Astrocyte (in vitro differentiated cells and primary cell): ENCODE measurements at regions not wholly inside any gene's neighbourhood (a gene's known extent, or its start where the extent isn't known, plus 50 kb on each side); places are given as distances from the start of the nearest gene placed in this dataset.

Experiments
- DNase-seq: peaks from one replicate; pipeline ENCODE4 v3.0.0-alpha.2; 2010; ENCODE audit warnings: low read depth
- FAIRE-seq: peaks from 2 replicates; lab custom pipeline; 2011; peaks lifted over from hg19 to GRCh38; lab: Jason Lieb, UNC
- H2AFZ ChIP-seq: 2 replicates; pipeline ENCODE4 v1.6.0; 2012; ENCODE audit warnings: low read depth, low read length, inconsistent platforms
- H3K27ac ChIP-seq: 2 replicates; pipeline ENCODE4 v1.5.1; 2011; ENCODE audit warnings: low read depth, low read length, inconsistent platforms
- H3K27me3 ChIP-seq: 2 replicates; pipeline ENCODE4 v1.6.0; 2011; ENCODE audit warnings: low read length, inconsistent platforms; ENCODE audit not compliant: insufficient read depth
- H3K36me3 ChIP-seq: 2 replicates; pipeline ENCODE4 v1.5.1; 2011; ENCODE audit warnings: low read length, inconsistent platforms; ENCODE audit not compliant: insufficient read depth
- H3K4me1 ChIP-seq: 2 replicates; pipeline ENCODE4 v1.5.1; 2011; ENCODE audit warnings: low read length, inconsistent platforms; ENCODE audit not compliant: insufficient read depth
- H3K4me2 ChIP-seq: 2 replicates; pipeline ENCODE4 v1.6.0; 2012; ENCODE audit warnings: low read length, inconsistent platforms
- H3K4me3 ChIP-seq: 2 replicates; pipeline ENCODE4 v1.5.1; 2011; ENCODE audit warnings: low read depth, mild to moderate bottlenecking, low read length, inconsistent platforms; ENCODE audit not compliant: insufficient read depth
- H3K79me2 ChIP-seq: 2 replicates; pipeline ENCODE4 v1.6.0; 2012; ENCODE audit warnings: mild to moderate bottlenecking, low read length, inconsistent platforms; ENCODE audit not compliant: insufficient read depth
- H3K9ac ChIP-seq: 2 replicates; pipeline ENCODE4 v1.6.0; 2012; ENCODE audit warnings: mild to moderate bottlenecking, low read length, inconsistent platforms
- H3K9me3 ChIP-seq: 2 replicates; pipeline ENCODE4 v1.5.1; 2012; ENCODE audit warnings: low read depth, mild to moderate bottlenecking, low read length, inconsistent platforms; ENCODE audit not compliant: insufficient read depth
- H4K20me1 ChIP-seq: 2 replicates; pipeline ENCODE4 v1.6.0; 2012; ENCODE audit warnings: low read length, inconsistent platforms; ENCODE audit not compliant: insufficient read depth
- H3K27ac Mint-ChIP-seq: one replicate; pipeline ENCODE4 v1.8.0; 2021; ENCODE audit warnings: mild to moderate bottlenecking, mixed read lengths; ENCODE audit not compliant: unreplicated experiment
- H3K27me3 Mint-ChIP-seq: one replicate; pipeline ENCODE4 v1.8.0; 2021; ENCODE audit warnings: low read depth, mixed read lengths; ENCODE audit not compliant: unreplicated experiment
- H3K36me3 Mint-ChIP-seq: one replicate; pipeline ENCODE4 v1.8.0; 2021; ENCODE audit warnings: low read depth, mixed read lengths; ENCODE audit not compliant: unreplicated experiment
- H3K4me1 Mint-ChIP-seq: one replicate; pipeline ENCODE4 v1.8.0; 2021; ENCODE audit warnings: low read depth, mixed read lengths; ENCODE audit not compliant: unreplicated experiment
- H3K4me3 Mint-ChIP-seq: one replicate; pipeline ENCODE4 v1.8.0; 2021; ENCODE audit warnings: mild to moderate bottlenecking, moderate library complexity, mixed read lengths; ENCODE audit not compliant: unreplicated experiment
- H3K9me3 Mint-ChIP-seq: one replicate; pipeline ENCODE4 v1.8.0; 2021; ENCODE audit warnings: mild to moderate bottlenecking, mixed read lengths; ENCODE audit not compliant: unreplicated experiment
- EZH2 ChIP-seq: IDR thresholded peaks from 2 replicates; pipeline ENCODE4 v1.6.1; 2012; ENCODE audit warnings: mild to moderate bottlenecking, low read length, inconsistent platforms; ENCODE audit not compliant: insufficient read depth
- TF ChIP-seq, protein P1 (sequence below): IDR thresholded peaks from 2 replicates; pipeline ENCODE4 v1.5.1; 2011; ENCODE audit warnings: low read depth, mild to moderate bottlenecking, inconsistent platforms, low read length, moderate library complexity; ENCODE audit not compliant: insufficient read depth

DNA sequence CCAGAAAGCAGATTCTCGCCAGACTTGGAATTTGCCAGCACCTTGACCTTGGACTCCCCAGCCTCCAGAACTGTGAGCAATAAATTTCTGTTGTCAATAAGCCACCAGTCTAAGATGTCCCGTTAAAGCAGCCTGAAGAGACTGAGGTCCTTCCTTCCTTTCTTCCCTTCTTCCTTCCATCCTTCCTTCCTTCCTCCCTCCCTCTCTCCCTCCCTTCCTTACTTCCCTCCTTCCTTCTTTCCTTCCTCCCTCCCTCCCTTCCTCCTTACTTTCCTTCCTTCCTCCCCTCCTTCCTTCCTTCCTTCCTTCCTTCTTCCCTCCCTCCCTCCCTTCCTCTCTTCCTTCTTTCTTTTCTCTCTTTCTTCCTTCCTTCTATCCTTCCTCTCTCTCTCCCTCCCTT is 66.4 kb downstream of the NPTX2 start:
- no peaks in the 10 kb centered on the region for H3K4me1 Mint-ChIP-seq
- no peak overlapping the region for H3K4me3 ChIP-seq

DNA sequence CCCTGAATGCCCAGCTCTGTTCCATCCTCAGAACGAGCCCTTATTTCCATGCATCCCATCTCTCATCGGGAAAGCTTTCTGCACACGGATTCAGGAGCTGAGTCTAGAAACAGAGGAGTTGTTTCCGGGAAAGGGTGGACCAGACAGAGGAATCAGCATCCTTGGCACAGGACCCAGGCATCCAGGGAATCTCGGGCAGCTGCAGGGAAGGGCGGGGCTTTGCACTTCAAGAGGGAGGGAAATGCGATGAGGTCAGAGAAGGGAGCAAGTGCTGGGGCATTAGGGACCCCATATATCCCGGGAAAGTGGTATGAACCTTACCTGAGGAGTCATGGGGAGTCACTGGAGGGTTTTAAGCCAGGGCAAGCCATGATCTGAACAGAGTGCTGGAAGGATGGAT is 68.5 kb downstream of the NPTX2 start:
- H3K4me1 Mint-ChIP-seq, result no peaks in the 10 kb centered on the region
- no peak for FAIRE-seq
- peaks cover 41% of the 10 kb centered on the region for H3K27me3 Mint-ChIP-seq
- peaks cover 21% of the 10 kb centered on the region for H3K9me3 Mint-ChIP-seq
- no peak overlapping the region for H3K4me3 Mint-ChIP-seq
- Histone ChIP-seq H3K79me2 (no peaks in the 10 kb centered on the region), H2AFZ (no peak overlapping the region), H3K36me3 (no peaks in the 10 kb centered on the region), H3K9me3 (no peaks in the 10 kb centered on the region), H3K4me3 (no peak overlapping the region), H4K20me1 (no peaks in the 10 kb centered on the region), H3K4me2 (no peak overlapping the region), H3K4me1 (no peaks in the 10 kb centered on the region), H3K9ac (no peak overlapping the region), H3K27me3 (no peaks in the 10 kb centered on the region), H3K27ac (no peak overlapping the region)
- H3K36me3 Mint-ChIP-seq, result no peaks in the 10 kb centered on the region
- no peak overlapping the region for H3K27ac Mint-ChIP-seq
- TF ChIP-seq, protein P1, sequence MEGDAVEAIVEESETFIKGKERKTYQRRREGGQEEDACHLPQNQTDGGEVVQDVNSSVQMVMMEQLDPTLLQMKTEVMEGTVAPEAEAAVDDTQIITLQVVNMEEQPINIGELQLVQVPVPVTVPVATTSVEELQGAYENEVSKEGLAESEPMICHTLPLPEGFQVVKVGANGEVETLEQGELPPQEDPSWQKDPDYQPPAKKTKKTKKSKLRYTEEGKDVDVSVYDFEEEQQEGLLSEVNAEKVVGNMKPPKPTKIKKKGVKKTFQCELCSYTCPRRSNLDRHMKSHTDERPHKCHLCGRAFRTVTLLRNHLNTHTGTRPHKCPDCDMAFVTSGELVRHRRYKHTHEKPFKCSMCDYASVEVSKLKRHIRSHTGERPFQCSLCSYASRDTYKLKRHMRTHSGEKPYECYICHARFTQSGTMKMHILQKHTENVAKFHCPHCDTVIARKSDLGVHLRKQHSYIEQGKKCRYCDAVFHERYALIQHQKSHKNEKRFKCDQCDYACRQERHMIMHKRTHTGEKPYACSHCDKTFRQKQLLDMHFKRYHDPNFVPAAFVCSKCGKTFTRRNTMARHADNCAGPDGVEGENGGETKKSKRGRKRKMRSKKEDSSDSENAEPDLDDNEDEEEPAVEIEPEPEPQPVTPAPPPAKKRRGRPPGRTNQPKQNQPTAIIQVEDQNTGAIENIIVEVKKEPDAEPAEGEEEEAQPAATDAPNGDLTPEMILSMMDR, result no peak
- TF ChIP-seq EZH2, result no peak
- DNase-seq, result no peak

More for the DNA sequence above, 66.4 kb downstream of the NPTX2 start:
- H3K9me3 Mint-ChIP-seq, result peaks cover 17% of the 10 kb centered on the region
- Histone ChIP-seq H4K20me1 (no peaks in the 10 kb centered on the region), H3K79me2 (no peaks in the 10 kb centered on the region), H3K4me1 (no peaks in the 10 kb centered on the region), H3K27me3 (no peaks in the 10 kb centered on the region), H3K9me3 (no peaks in the 10 kb centered on the region), H3K4me2 (no peak overlapping the region), H3K9ac (no peak overlapping the region), H3K27ac (no peak overlapping the region), H2AFZ (no peak overlapping the region), H3K36me3 (no peaks in the 10 kb centered on the region)
- no peak for DNase-seq
- H3K27ac Mint-ChIP-seq, result no peak overlapping the region
- FAIRE-seq, result no peak
- H3K36me3 Mint-ChIP-seq, result no peaks in the 10 kb centered on the region
- H3K27me3 Mint-ChIP-seq, result peaks cover 36% of the 10 kb centered on the region
- no peak overlapping the region for H3K4me3 Mint-ChIP-seq
- no peak for TF ChIP-seq EZH2
- TF ChIP-seq, protein P1, result no peak

GRCh38 chr7:98686466-98687080 is 69.5 kb downstream of the NPTX2 start:
- no peak for DNase-seq
- FAIRE-seq, result no peak
- Histone ChIP-seq H3K79me2 (no peaks in the 10 kb centered on the region), H3K4me3 (no peak overlapping the region), H3K4me2 (no peak overlapping the region), H3K9ac (no peak overlapping the region), H3K27me3 (no peaks in the 10 kb centered on the region), H4K20me1 (no peaks in the 10 kb centered on the region), H3K27ac (no peak overlapping the region), H3K9me3 (no peaks in the 10 kb centered on the region), H2AFZ (no peak overlapping the region), H3K36me3 (no peaks in the 10 kb centered on the region), H3K4me1 (no peaks in the 10 kb centered on the region)
- peaks cover 41% of the 10 kb centered on the region for H3K27me3 Mint-ChIP-seq
- H3K4me1 Mint-ChIP-seq, result no peaks in the 10 kb centered on the region
- H3K9me3 Mint-ChIP-seq, result peaks cover 19% of the 10 kb centered on the region
- no peaks in the 10 kb centered on the region for H3K36me3 Mint-ChIP-seq
- no peak overlapping the region for H3K27ac Mint-ChIP-seq
- TF ChIP-seq, protein P1, result no peak
- TF ChIP-seq EZH2, result no peak
- H3K4me3 Mint-ChIP-seq, result no peak overlapping the region
